ENCODE measurements at regions not wholly inside any gene's neighbourhood (a gene's known extent, or its start where the extent isn't known, plus 50 kb on each side); places are given as distances from the start of the nearest gene placed in this dataset.

- H4K20me1 ChIP-seq (ENCODE audit: insufficient read depth) = no peaks in the 10 kb centered on the region
- H3K4me1 ChIP-seq (replicated peaks; ENCODE audit: insufficient read depth) = no peaks in the 10 kb centered on the region
- no peaks in the 10 kb centered on the region for H3K9me2 ChIP-seq (ENCODE audit: insufficient read depth)
- H3K4me3 ChIP-seq = no peak overlapping the region
- no peaks in the 10 kb centered on the region for H3F3A ChIP-seq (ENCODE audit: insufficient read depth, low read depth)
- no peaks in the 10 kb centered on the region for H3K27me3 ChIP-seq (ENCODE audit: insufficient read depth, low read depth)
- intact Hi-C loops (cut with micrococcal nuclease; ENCODE audit: unreplicated experiment) = no loop called here
- ChIA-PET POLR2A (ENCODE audit: unreplicated experiment) (no interaction called here), CTCF (no interaction called here)
- TF ChIP-seq CTCF (conservative IDR thresholded peaks at IDR 0.05) (no peak), EZH2 (IDR thresholded peaks at IDR 0.05; ENCODE audit: low read depth) (no peak)
- no TSS peak for BruUV-seq (replicated peaks)
- H3K36me3 ChIP-seq (ENCODE audit: low read depth) = no peaks in the 10 kb centered on the region
- no peak overlapping the region for H3K27ac ChIP-seq
- DNase-seq = no peak
- H2AFZ ChIP-seq = no peak overlapping the region
- H3K79me2 ChIP-seq (ENCODE audit: low read depth) = no peaks in the 10 kb centered on the region
- H3K9me3 ChIP-seq (ENCODE audit: insufficient read depth, low read depth) = no peaks in the 10 kb centered on the region
- H3K4me2 ChIP-seq = no peak overlapping the region
Measured at GRCh38 chr18:25446972-25447371, 95.0 kb upstream of the ZNF521 start.

- H3K27me3 ChIP-seq (ENCODE audit: insufficient read depth, low read depth) = no peaks in the 10 kb centered on the region
- H3K4me2 ChIP-seq = no peak overlapping the region
- no peaks in the 10 kb centered on the region for H3K79me2 ChIP-seq (ENCODE audit: low read depth)
- H3K9me2 ChIP-seq (ENCODE audit: insufficient read depth) = no peaks in the 10 kb centered on the region
- H3K27ac ChIP-seq = no peak overlapping the region
- intact Hi-C loops (cut with micrococcal nuclease; ENCODE audit: unreplicated experiment) = no loop called here
- BruUV-seq (replicated peaks) = no TSS peak
- no peak for TF ChIP-seq CTCF (conservative IDR thresholded peaks at IDR 0.05)
- TF ChIP-seq EZH2 (IDR thresholded peaks at IDR 0.05; ENCODE audit: low read depth) = no peak
- CTCF ChIA-PET = no interaction called here
- no peak overlapping the region for H2AFZ ChIP-seq
- H3K36me3 ChIP-seq (ENCODE audit: low read depth) = no peaks in the 10 kb centered on the region
- no peak overlapping the region for H3K4me3 ChIP-seq
- H3K4me1 ChIP-seq (replicated peaks; ENCODE audit: insufficient read depth) = no peaks in the 10 kb centered on the region
- H3K9me3 ChIP-seq (ENCODE audit: insufficient read depth, low read depth) = no peaks in the 10 kb centered on the region
- POLR2A ChIA-PET (ENCODE audit: unreplicated experiment) = no interaction called here
- H4K20me1 ChIP-seq (ENCODE audit: insufficient read depth) = no peaks in the 10 kb centered on the region
- H3F3A ChIP-seq (ENCODE audit: insufficient read depth, low read depth) = no peaks in the 10 kb centered on the region
- DNase-seq = no peak
Measured at GRCh38 chr18:25445430-25445829, 93.5 kb upstream of the ZNF521 start.

- Histone ChIP-seq H3K27ac (no peak overlapping the region), H2AFZ (no peak overlapping the region), H3K4me1 (replicated peaks; ENCODE audit: insufficient read depth) (no peaks in the 10 kb centered on the region), H3K4me3 (no peak overlapping the region), H4K20me1 (ENCODE audit: insufficient read depth) (no peaks in the 10 kb centered on the region), H3K9me3 (ENCODE audit: insufficient read depth, low read depth) (no peaks in the 10 kb centered on the region), H3K4me2 (no peak overlapping the region), H3K79me2 (ENCODE audit: low read depth) (no peaks in the 10 kb centered on the region), H3K27me3 (ENCODE audit: insufficient read depth, low read depth) (no peaks in the 10 kb centered on the region), H3K9me2 (ENCODE audit: insufficient read depth) (no peaks in the 10 kb centered on the region), H3K36me3 (ENCODE audit: low read depth) (no peaks in the 10 kb centered on the region), H3F3A (ENCODE audit: insufficient read depth, low read depth) (no peaks in the 10 kb centered on the region)
- no TSS peak for BruUV-seq (replicated peaks)
- no peak for DNase-seq
- intact Hi-C loops (cut with micrococcal nuclease; ENCODE audit: unreplicated experiment) = no loop called here
- POLR2A ChIA-PET (ENCODE audit: unreplicated experiment) = no interaction called here
- CTCF ChIA-PET = no interaction called here
- no peak for TF ChIP-seq EZH2 (IDR thresholded peaks at IDR 0.05; ENCODE audit: low read depth)
- TF ChIP-seq CTCF (conservative IDR thresholded peaks at IDR 0.05) = no peak
Measured at GRCh38 chr18:25443776-25444175, 91.8 kb upstream of the ZNF521 start.

All from PC-9 (cell line).